ENCODE measurements at regions not wholly inside any gene's neighbourhood (a gene's known extent, or its start where the extent isn't known, plus 50 kb on each side); places are given as distances from the start of the nearest gene placed in this dataset.

DNA sequence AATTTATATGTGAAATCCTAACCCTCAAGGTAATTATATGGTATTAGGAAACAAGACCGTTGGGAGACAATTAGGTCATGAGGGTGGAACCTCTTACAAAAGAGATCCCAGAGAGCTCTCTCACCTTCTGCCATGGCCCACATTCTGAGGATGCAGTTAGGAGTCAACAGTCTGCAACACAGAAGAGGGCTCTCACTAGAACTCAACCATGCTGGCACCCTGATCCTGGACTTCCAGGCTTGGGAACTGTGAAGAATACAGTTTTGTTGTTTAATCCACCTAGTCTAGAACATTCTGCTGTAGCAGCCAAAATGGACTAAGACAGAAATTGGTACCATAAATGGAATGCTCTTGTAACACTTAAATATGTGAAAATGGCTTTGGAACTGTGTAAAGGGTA is 278.8 kb upstream of the GALNTL6 start (continued):
- TF ChIP-seq RNF2 (IDR thresholded peaks at IDR 0.05; ENCODE audit: borderline replicate concordance, low read depth, low read length, missing control alignments, poor library complexity, severe bottlenecking) (no peak), POLR2A (IDR thresholded peaks at IDR 0.05; ENCODE audit: control extremely low read depth in 1 of 2, low read depth in 2 of 2, low read length in 2 of 2) (no peak)
